ENCODE measurements at regions not wholly inside any gene's neighbourhood (a gene's known extent, or its start where the extent isn't known, plus 50 kb on each side); places are given as distances from the start of the nearest gene placed in this dataset.

DNA sequence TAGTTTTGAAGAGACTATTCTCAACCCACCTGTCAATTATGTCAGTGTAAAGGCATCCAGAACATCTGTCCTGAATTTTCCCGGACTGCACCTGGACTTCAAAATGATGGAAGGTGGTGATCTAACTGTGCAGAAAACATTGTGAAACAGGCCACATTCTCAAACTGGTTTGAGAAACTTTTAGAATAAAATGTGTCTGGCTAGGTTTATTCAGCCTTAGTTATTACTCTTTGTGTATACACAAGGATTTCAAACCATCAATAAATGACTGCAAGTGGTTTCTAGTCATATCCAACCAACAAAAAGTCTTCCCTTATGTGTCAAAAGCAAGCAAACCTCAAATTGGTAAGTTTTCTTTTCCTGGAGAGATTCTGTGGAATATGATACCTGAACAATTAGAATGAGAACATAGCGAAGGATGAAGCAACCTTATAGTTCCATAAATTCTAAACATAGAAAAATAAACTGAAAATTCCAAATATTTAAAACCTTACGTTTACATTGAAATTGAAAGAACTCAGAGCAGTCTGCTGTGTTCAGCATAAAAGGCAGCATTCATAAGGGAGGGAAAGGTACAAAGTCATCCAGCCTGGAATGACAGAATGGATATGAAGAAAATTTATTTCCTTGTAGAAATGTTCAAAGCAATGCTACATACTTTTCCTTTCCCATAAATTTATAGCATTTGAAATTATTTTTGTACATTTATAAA is 306.6 kb upstream of the TGFBR2 start:
- DNase-seq (ENCODE audit: low read depth, low spot score) = no peak
- TF ChIP-seq POLR2AphosphoS5 (IDR thresholded peaks at IDR 0.05; ENCODE audit: borderline replicate concordance, low read depth, low read length) = no peak
- no peak for TF ChIP-seq EZH2 (IDR thresholded peaks at IDR 0.05)
- no peak for TF ChIP-seq FOXP2 (optimal IDR thresholded peaks at IDR 0.05; ENCODE audit: control extremely low read depth, extremely low read length, insufficient read depth)
- H3K36me3 ChIP-seq (ENCODE audit: insufficient read depth, low read length) = no peaks in the 10 kb centered on the region
- no peaks in the 10 kb centered on the region for H3K9me3 ChIP-seq (ENCODE audit: low read depth, low read length)
- H3K9ac ChIP-seq (ENCODE audit: insufficient read length) = no peak overlapping the region
- no peak overlapping the region for H3K27ac ChIP-seq
- H3K4me3 ChIP-seq = no peak overlapping the region

DNA sequence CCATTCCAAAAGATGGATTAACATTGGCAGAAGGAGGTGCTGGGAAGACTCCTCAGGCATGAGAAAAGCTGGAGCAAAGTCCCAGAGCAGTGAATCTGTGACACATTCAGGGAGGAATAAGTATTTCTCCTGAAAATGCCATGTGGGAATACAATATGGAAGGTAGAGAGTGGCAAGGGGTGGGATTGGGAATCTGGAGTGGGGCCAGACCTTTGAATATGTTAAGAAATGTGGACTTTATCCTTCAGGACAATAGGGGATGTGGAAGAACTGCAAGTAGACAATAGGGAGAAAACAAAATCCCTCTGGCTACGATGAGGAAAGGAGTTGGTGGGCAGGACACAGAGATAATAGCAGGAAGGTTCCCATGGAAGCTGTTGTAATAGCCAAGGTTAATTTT is 305.6 kb upstream of the TGFBR2 start:
- TF ChIP-seq FOXP2 (optimal IDR thresholded peaks at IDR 0.05; ENCODE audit: control extremely low read depth, extremely low read length, insufficient read depth) (no peak), POLR2AphosphoS5 (IDR thresholded peaks at IDR 0.05; ENCODE audit: borderline replicate concordance, low read depth, low read length) (no peak), EZH2 (IDR thresholded peaks at IDR 0.05) (no peak)
- no peak overlapping the region for H3K9ac ChIP-seq (ENCODE audit: insufficient read length)
- no peak overlapping the region for H3K4me3 ChIP-seq
- H3K36me3 ChIP-seq (ENCODE audit: insufficient read depth, low read length) = no peaks in the 10 kb centered on the region
- DNase-seq (ENCODE audit: low read depth, low spot score) = no peak
- H3K9me3 ChIP-seq (ENCODE audit: low read depth, low read length) = no peaks in the 10 kb centered on the region
- no peak overlapping the region for H3K27ac ChIP-seq

DNA sequence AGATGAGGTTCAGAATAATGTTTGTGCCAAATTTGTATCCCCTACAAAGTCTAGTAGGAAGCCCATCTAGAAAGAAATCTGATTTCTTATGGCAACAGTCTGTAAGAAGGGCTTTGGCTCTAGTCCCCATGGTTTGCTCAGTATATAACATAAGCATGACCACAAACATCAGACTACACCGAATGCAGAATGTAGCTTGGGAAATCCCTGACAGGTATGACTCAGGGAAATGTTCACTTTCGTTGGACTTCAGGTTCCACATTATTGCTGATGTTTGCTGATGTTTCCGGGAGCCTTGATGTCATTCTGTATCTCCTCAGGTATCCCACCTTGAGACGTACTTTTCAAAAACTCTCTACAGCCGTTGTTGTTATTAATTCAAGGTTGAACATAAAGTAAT is 304.4 kb upstream of the TGFBR2 start:
- Histone ChIP-seq H3K9ac (ENCODE audit: insufficient read length) (no peak overlapping the region), H3K9me3 (ENCODE audit: low read depth, low read length) (no peaks in the 10 kb centered on the region), H3K27ac (no peak overlapping the region), H3K36me3 (ENCODE audit: insufficient read depth, low read length) (no peaks in the 10 kb centered on the region), H3K4me3 (no peak overlapping the region)
- no peak for TF ChIP-seq POLR2AphosphoS5 (IDR thresholded peaks at IDR 0.05; ENCODE audit: borderline replicate concordance, low read depth, low read length)
- DNase-seq (ENCODE audit: low read depth, low spot score) = no peak

DNA sequence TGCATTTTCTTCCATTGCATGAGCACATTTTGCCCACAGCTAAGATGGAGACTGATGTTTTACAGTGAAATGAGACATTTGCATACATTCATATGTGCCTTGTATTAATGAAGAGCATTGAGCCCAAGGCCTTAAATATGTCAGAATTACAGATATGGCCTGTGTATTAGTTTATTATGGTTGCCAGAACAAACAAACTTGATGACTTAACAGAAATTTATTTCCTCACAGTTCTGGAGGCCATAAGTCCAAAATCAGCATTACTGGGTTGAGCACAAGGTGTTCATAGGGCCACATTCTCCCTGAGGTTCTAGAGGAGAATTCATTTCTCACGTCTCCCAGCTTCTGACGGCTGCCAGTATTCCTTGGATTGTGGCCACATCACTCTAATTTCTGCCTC is 302.6 kb upstream of the TGFBR2 start:
- no peak overlapping the region for H3K27ac ChIP-seq
- H3K9ac ChIP-seq (ENCODE audit: insufficient read length) = no peak overlapping the region
- TF ChIP-seq POLR2AphosphoS5 (IDR thresholded peaks at IDR 0.05; ENCODE audit: borderline replicate concordance, low read depth, low read length) = no peak
- TF ChIP-seq FOXP2 (optimal IDR thresholded peaks at IDR 0.05; ENCODE audit: control extremely low read depth, extremely low read length, insufficient read depth) = no peak
- no peaks in the 10 kb centered on the region for H3K36me3 ChIP-seq (ENCODE audit: insufficient read depth, low read length)
- H3K4me3 ChIP-seq = no peak overlapping the region
- no peak for DNase-seq (ENCODE audit: low read depth, low spot score)
- no peaks in the 10 kb centered on the region for H3K9me3 ChIP-seq (ENCODE audit: low read depth, low read length)

DNA sequence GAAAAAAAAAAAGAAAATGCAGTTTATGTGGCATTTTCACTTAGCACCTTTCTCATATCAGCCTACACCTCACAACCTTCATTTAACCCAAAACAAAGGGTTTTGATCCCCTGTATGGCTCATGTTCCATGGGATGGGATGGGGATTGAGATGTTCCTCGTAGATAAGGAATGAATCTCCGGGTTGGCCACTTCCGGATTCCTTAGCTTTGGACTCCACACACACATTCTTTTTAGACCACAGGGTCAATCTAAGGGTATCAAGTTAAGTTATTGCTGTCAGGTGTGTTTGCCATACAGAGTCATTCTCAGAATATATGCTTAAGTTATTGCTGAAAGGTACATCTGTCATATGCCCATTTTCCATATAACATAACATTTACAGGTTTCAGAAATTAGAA is 301.4 kb upstream of the TGFBR2 start:
- H3K4me3 ChIP-seq = no peak overlapping the region
- DNase-seq (ENCODE audit: low read depth, low spot score) = no peak
- H3K27ac ChIP-seq = no peak overlapping the region
- no peaks in the 10 kb centered on the region for H3K9me3 ChIP-seq (ENCODE audit: low read depth, low read length)
- TF ChIP-seq FOXP2 (optimal IDR thresholded peaks at IDR 0.05; ENCODE audit: control extremely low read depth, extremely low read length, insufficient read depth) (no peak), POLR2AphosphoS5 (IDR thresholded peaks at IDR 0.05; ENCODE audit: borderline replicate concordance, low read depth, low read length) (no peak), EZH2 (IDR thresholded peaks at IDR 0.05) (no peak)
- H3K36me3 ChIP-seq (ENCODE audit: insufficient read depth, low read length) = no peaks in the 10 kb centered on the region
- H3K9ac ChIP-seq (ENCODE audit: insufficient read length) = no peak overlapping the region

DNA sequence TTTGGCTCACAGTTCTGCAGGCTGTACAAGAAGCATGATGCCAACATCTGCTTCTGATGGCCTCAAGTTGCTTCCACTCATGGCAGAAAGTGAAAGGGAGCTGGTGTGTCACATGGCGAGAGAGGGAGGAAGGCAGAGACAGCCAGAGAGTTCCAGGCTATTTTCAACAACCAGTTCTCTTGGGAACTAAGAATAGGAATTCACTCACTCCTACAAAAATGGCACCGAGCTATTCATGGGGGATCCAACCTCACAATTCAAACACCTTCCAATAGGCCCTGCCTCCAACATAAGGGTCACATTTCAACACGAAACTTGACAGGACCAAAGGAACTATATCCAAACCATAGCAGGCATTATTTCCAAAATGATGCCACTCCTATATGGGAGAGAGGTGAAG is 299.5 kb upstream of the TGFBR2 start:
- Histone ChIP-seq H3K27ac (no peak overlapping the region), H3K4me3 (no peak overlapping the region), H3K9me3 (ENCODE audit: low read depth, low read length) (no peaks in the 10 kb centered on the region), H3K36me3 (ENCODE audit: insufficient read depth, low read length) (no peaks in the 10 kb centered on the region), H3K9ac (ENCODE audit: insufficient read length) (no peak overlapping the region)
- DNase-seq (ENCODE audit: low read depth, low spot score) = no peak
- TF ChIP-seq EZH2 (IDR thresholded peaks at IDR 0.05) (no peak), FOXP2 (optimal IDR thresholded peaks at IDR 0.05; ENCODE audit: control extremely low read depth, extremely low read length, insufficient read depth) (no peak), POLR2AphosphoS5 (IDR thresholded peaks at IDR 0.05; ENCODE audit: borderline replicate concordance, low read depth, low read length) (no peak)

DNA sequence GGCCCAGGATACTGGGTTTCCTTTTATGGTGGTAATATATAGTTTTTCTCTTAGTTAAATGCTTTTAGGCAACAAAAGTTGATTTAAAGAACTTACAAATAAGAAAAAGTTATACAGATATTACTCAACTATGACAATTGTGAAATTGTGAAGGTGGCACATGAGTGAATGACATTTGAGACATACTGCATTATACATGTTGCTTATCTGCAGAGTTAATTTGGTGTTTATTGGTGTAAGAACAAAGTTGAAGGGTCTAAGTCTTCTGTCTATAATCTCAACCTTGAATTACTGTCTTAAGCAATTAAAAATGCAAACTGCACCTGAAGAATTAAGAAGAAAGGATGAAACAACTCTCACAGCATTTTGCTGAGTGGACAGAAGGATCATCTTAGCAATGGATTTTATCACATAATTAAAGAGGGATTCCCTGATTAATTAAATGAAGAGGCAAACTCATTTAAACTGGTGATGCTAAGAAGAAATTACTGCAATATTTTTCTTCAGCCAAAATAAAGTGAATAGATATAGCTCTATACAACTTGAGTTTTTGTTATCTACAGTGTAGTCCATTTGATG is 298.9 kb upstream of the TGFBR2 start:
- Histone ChIP-seq H3K9ac (ENCODE audit: insufficient read length) (no peak overlapping the region), H3K4me3 (no peak overlapping the region), H3K36me3 (ENCODE audit: insufficient read depth, low read length) (no peaks in the 10 kb centered on the region), H3K27ac (no peak overlapping the region), H3K9me3 (ENCODE audit: low read depth, low read length) (no peaks in the 10 kb centered on the region)
- no peak for DNase-seq (ENCODE audit: low read depth, low spot score)
- TF ChIP-seq POLR2AphosphoS5 (IDR thresholded peaks at IDR 0.05; ENCODE audit: borderline replicate concordance, low read depth, low read length) (no peak), FOXP2 (optimal IDR thresholded peaks at IDR 0.05; ENCODE audit: control extremely low read depth, extremely low read length, insufficient read depth) (no peak), EZH2 (IDR thresholded peaks at IDR 0.05) (no peak)

DNA sequence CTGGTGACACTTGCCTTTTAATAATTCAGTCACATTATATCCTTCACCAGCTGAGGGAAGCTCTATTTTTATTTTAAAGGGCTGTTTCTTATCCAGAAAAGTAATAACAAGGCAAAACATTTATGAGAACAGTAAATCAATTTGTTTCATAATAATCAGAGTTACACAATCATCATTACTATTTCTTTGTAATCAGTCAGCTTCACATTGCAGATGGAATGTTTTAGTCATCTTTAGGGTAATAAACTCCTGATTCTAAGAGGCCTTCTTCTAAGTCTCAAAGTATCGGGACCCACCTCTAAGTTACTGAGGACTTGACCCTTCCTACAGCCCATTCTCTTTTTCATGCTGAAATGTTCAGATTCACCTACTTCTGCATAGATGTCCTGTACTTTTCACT is 298.3 kb upstream of the TGFBR2 start:
- H3K36me3 ChIP-seq (ENCODE audit: insufficient read depth, low read length) = no peaks in the 10 kb centered on the region
- H3K4me3 ChIP-seq = no peak overlapping the region
- H3K9me3 ChIP-seq (ENCODE audit: low read depth, low read length) = no peaks in the 10 kb centered on the region
- no peak for DNase-seq (ENCODE audit: low read depth, low spot score)
- no peak overlapping the region for H3K9ac ChIP-seq (ENCODE audit: insufficient read length)
- H3K27ac ChIP-seq = no peak overlapping the region
- TF ChIP-seq FOXP2 (optimal IDR thresholded peaks at IDR 0.05; ENCODE audit: control extremely low read depth, extremely low read length, insufficient read depth) (no peak), POLR2AphosphoS5 (IDR thresholded peaks at IDR 0.05; ENCODE audit: borderline replicate concordance, low read depth, low read length) (no peak)
